A673 (cell line): ENCODE measurements at regions not wholly inside any gene's neighbourhood (a gene's known extent, or its start where the extent isn't known, plus 50 kb on each side); places are given as distances from the start of the nearest gene placed in this dataset.
"Not testable (repeated sequence)": the region's sequence is repeated elsewhere in the genome, so short reads cannot be mapped to it uniquely, and the experiment has no call there.

Experiments
- CTCF ChIP-seq: fragments of 300-800, 200-600 bp; sonication (generic); conservative IDR thresholded peaks from 2 replicates; pipeline ENCODE4 v1.5.1; 2017; ENCODE audit warnings: low read depth, mild to moderate bottlenecking, antibody characterized with exemption, low read length, moderate library complexity, mixed read lengths
- EZH2 ChIP-seq: fragments of 200-600 bp; sonication (generic); IDR thresholded peaks from 2 replicates; pipeline ENCODE4 v1.6.1; 2017; ENCODE audit warnings: borderline replicate concordance, low read depth, mild to moderate bottlenecking, mixed read lengths, antibody characterized with exemption, low read length; ENCODE audit not compliant: poor library complexity, severe bottlenecking

DNA sequence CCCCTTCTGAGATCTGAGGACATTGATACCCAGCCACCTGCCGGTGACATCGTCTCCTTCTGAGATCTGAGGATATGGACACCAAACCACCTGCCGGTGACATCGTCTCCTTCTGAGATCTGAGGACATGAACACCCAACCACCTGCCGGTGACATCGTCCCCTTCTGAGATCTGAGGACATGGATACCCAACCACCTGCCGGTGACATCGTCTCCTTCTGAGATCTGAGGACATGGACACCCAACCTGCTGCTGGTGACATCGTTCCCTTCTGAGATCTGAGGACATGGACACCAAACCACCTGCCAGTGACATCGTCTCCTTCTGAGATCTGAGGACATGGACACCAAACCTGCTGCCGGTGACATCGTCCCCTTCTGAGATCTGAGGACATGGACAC lies 396.1 kb upstream of the TNRC6C start:
- not testable (repeated sequence) for TF ChIP-seq CTCF, EZH2
